G401.6 (cell line): ENCODE measurements at regions not wholly inside any gene's neighbourhood (a gene's known extent, or its start where the extent isn't known, plus 50 kb on each side); places are given as distances from the start of the nearest gene placed in this dataset.
"Not testable (repeated sequence)": the region's sequence is repeated elsewhere in the genome, so short reads cannot be mapped to it uniquely, and the experiment has no call there.

Source experiments
- FAIRE-seq: peaks from 2 replicates; lab custom pipeline; 2012; peaks lifted over from hg19 to GRCh38; lab: Jason Lieb, UNC

GRCh38 chr5:163950248-163950647 lies 444.8 kb downstream of the MAT2B start:
- no peak for FAIRE-seq

GRCh38 chr5:163951069-163951468 lies 445.6 kb downstream of the MAT2B start:
- FAIRE-seq: no peak

DNA sequence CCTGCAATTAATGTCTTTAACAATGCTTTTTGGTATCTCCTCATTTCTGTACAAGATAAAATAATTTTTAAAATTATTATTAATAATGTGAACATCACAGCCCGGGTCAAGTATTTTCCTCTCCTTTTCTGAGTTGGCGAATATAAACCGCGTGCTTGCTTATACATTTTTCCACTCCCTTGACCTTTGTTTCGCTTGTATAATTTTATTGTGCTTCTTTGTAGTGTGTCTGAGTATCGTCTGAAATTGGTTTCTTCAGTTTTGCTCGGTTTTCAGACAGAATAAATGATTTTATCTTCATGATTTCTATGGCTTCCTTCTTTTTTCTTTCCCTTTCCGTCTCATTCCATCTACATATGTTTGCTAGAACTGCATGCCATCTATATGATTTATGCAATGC lies 448.5 kb downstream of the MAT2B start:
- no peak for FAIRE-seq

DNA sequence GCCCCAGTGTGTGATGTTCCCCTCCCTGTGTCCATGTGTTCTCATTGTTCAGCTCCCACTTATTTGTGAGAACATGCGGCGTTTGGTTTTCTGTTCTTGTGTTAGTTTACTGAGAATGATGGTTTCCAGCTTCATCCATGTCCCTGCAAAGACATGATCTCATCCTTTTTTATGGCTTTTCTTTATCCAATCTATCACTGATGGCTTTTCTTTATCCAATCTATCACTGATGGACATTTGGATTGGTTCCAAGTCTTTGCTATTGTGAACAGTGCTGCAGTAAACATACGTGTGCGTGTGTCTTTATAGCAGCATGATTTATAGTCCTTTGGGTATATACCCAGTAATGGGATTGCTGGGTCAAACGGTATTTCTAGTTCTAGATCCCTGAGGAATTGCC lies 455.8 kb downstream of the MAT2B start:
- not testable (repeated sequence) for FAIRE-seq

DNA sequence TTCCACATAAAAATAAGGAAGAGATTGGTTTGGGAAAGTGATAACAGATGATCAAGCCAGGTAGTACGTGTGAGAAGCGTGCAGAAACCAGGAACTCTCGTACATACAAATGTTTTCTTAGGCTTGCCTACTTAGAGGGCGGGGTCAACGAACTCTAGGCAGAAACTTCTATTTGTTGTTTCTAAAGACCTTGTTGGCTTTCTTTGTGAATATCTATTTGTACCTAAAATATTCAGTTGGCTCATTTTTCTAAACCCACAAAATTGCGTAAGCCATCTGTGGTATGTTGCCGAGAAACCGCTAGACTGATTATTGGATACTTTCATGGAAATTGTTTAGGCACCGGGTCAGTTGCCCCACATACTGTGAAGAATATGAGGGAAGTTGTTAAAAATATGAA lies 458.5 kb downstream of the MAT2B start:
- no peak for FAIRE-seq

DNA sequence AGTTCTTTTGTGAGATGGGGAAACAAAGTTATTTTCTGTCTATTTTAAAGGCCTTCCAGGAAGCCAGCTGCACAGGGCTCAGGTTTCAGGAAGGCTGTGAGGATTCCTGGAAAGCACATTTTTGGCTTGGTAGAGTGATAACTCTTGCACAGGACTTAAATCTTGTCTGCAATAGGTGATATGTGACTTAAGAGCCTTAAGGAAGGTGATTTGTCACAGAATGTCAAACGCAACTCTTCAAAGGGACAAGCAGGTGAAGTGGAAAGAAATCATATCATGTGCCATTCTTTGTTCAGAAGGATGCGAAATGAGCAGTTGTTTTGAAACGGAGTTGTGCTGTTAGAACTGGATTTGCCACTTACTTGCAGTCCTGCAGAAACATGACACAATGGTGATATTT lies 459.3 kb downstream of the MAT2B start:
- no peak for FAIRE-seq

DNA sequence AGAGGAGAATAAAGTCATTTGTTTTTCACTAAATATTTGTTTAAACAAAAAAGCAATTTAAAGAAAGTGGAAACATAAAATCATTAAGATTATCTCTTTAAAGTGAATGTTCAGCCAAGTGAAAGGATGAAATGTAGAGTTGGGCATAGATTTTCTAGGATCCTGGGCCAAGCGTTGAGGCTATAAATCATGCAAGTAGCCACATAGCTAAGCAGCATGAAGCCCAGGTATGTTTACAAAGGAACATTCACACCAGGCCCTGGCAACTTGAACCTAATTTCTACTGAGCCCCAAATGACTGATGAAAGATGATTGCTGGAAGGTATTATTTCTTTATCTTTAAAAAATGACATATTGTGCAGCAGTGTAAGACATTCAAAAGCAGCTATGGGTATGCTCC lies 461.8 kb downstream of the MAT2B start:
- no peak for FAIRE-seq

DNA sequence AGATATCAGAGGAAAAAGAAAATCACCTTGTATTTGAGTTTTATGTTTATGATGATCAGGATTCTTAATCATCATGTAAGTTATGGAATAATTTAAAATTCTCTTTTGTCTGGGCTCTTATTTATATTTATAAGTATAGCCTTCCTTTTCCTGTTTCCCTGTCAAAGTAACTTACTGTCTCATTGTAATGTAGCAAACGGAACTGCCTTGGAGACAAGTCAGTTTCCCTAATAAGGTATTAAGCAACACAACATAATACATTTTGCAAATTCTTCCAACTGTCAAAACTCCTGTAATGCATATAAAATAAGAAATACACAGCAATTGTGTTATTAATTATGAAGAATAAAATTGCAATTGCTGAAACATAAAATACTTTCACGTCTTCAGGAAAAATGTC lies 463.2 kb downstream of the MAT2B start:
- no peak for FAIRE-seq

GRCh38 chr5:163976696-163977095 lies 471.3 kb downstream of the MAT2B start:
- no peak for FAIRE-seq

DNA sequence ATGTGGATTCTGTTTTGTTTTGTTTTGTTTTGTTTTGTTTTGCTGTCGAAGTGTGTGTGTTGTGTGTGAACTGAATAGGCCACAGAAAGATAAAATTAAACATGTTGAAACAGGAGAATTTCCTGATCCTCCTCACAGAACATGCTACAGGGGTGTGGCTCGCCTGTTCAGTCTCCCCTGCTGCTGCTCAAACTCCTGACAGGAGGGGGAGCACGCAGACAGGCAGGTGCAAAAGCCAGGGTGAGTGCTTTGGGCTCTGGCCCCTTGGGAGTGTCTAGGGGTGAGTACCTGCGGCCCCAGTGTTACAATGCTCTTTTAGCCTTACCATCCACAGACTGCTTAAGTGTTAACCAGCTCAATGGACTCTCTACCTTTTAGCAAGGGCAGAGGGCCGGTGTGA lies 473.5 kb downstream of the MAT2B start:
- no peak for FAIRE-seq

GRCh38 chr5:163988566-163988965 lies 483.1 kb downstream of the MAT2B start:
- no peak for FAIRE-seq

DNA sequence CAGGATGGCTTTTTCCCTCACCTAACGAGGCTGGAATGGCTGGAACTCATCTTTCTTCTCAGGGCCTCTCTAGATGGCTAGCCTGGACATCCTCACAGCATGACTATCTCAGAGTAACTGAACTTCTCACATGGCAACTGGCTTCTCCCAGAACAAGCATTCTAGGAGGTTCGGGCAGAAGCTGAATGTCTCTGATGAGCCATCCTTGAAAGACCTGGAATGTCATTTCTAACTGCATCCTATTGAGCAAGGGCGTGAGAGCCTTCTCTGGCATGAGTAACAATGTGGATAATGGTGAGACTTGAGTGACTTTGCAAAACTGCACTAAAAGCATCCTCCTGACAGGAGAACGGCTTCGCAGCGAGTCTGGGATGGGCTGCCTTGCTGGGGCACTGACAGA lies 487.7 kb downstream of the MAT2B start:
- FAIRE-seq: no peak

DNA sequence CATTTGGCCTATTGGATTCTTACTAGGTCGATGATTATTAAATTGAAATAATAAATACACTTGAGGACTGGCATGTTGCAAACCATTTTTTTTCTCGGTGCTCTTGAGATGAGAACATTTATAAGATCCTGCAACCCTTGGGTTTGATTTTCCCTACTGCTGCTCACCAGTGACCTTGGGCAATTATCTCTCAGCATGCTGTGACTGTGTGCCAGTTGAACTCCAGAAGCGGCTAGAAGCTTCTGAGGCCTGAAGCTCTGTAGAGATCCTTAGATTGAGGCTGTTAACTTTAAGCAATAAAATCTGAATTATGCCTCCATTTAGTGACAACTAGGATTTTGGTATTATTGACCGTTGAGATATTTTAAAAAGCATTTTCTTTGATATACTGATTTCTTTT lies 489.8 kb downstream of the MAT2B start:
- no peak for FAIRE-seq

DNA sequence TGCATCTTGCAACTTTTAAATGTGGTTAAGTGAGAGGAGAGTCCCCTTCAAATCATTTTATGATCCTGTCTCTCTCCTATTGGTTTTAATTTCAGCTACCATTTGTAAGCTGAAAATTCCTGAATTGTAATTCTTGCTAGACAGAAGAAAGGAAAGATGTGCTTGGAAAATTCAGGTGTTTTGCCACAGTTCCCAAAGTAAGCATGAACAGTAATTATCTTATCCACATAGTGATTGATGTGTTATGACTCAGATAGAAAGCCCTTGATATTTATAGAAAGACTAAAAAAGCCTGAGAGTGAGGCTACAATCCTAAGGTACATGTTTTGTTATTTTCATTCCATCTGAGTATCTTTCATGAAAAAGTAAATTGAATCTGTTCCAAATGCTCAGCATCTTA lies 492.5 kb downstream of the MAT2B start:
- no peak for FAIRE-seq

DNA sequence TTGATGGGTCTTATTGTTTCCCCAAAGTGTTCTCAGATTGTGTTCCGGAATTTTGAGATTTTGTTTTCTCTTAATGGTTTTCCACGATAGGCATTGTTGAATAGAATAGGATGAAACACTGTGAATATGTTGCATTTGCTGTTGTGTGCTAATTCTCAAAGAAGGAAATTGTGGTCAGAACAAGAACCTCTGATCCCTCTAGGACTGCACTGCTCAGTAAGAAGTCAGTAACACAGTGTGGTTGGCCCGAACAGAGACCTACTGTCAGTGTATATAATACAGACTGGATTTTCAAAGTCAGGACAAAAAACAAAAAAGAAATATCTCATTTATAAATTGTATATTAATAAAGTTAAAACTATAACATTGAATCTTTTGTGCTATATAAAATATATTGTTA lies 494.8 kb downstream of the MAT2B start:
- FAIRE-seq: no peak

DNA sequence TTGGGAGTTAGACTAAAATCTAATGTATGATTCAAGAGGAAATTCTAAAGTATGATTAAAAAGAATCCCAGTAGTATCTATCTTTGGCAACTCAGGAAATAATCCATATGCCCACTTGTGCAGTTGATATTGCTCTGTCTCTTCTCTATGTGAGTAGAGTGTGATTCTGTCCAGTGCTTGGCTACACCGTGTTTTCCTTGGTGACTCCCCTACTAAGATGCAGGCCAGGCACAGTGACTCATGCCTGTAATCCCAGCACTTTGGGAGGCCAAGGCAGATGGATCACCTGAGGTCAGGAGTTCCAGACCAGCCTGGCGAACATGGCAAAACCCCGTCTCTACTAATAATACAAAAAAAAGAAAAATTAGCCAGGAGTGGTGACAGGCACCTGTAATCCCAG lies 495.4 kb downstream of the MAT2B start:
- no peak for FAIRE-seq

GRCh38 chr5:164002214-164002613 lies 496.8 kb downstream of the MAT2B start:
- no peak for FAIRE-seq

DNA sequence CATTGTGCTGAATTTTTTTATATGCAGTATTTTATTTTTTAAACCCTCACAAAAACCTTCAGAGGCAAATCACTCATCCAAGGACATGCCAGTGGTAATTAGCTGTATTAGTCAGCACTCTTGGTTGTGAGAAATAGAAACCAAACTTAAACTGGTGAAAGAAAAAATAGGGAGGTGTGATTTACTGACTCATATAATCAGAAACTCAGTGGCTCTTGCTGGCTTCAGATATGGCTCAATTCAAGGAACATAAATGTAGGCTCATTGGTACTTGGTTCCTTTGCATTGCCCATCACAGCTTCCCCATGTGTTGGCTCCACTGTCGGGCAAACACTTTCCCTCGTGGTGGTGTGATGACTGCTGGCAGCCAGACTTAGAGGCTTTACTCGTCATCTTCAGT lies 497.2 kb downstream of the MAT2B start:
- no peak for FAIRE-seq

GRCh38 chr5:164005071-164005470 lies 499.7 kb downstream of the MAT2B start:
- FAIRE-seq: no peak

GRCh38 chr5:164007064-164007463 lies 501.6 kb downstream of the MAT2B start:
- FAIRE-seq: no peak

DNA sequence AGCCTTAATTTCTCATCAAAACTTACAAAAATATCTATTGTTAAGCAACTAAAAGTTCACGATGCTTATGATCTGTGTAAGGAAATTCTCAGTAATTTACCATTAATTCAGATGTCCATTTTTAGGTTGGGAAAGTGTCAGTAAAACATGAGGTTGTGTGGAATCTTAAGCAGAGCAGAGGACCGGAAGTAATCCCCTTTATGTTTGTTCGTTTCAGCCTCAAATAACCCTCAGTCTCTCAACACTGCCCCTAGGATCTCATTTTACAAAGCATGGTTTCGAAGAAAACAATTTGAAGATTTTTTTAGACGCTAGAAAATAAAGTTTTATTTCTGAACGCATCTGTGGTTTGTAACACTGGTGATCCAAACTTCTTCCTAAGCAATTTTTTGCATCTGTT lies 504.2 kb downstream of the MAT2B start:
- FAIRE-seq: no peak

GRCh38 chr5:164010900-164011299 lies 505.5 kb downstream of the MAT2B start:
- no peak for FAIRE-seq

GRCh38 chr5:164012371-164012770 lies 507.0 kb downstream of the MAT2B start:
- no peak for FAIRE-seq

GRCh38 chr5:164013077-164013670 lies 507.8 kb downstream of the MAT2B start:
- peak; percentile 74 for FAIRE-seq

DNA sequence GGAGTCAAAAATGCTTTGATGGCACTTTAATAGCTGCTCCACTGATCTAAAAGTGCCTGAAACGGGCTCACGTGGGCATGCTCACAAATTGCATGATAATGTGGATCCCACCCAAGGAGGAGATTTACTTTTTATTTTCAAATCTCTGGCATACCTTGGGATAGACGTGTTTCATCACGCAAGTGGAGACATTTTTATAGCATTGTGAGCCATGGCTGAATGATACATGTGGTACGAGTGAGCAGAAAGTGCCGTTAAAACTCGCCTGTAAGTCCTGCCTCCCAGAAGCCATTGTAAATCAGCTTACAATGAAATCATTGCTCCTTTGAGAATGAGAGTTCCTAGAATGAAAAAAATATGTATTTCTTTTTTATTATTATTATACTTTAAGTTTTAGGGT lies 514.7 kb downstream of the MAT2B start:
- no peak for FAIRE-seq
